ENCODE measurements at regions not wholly inside any gene's neighbourhood (a gene's known extent, or its start where the extent isn't known, plus 50 kb on each side); places are given as distances from the start of the nearest gene placed in this dataset.

DNA sequence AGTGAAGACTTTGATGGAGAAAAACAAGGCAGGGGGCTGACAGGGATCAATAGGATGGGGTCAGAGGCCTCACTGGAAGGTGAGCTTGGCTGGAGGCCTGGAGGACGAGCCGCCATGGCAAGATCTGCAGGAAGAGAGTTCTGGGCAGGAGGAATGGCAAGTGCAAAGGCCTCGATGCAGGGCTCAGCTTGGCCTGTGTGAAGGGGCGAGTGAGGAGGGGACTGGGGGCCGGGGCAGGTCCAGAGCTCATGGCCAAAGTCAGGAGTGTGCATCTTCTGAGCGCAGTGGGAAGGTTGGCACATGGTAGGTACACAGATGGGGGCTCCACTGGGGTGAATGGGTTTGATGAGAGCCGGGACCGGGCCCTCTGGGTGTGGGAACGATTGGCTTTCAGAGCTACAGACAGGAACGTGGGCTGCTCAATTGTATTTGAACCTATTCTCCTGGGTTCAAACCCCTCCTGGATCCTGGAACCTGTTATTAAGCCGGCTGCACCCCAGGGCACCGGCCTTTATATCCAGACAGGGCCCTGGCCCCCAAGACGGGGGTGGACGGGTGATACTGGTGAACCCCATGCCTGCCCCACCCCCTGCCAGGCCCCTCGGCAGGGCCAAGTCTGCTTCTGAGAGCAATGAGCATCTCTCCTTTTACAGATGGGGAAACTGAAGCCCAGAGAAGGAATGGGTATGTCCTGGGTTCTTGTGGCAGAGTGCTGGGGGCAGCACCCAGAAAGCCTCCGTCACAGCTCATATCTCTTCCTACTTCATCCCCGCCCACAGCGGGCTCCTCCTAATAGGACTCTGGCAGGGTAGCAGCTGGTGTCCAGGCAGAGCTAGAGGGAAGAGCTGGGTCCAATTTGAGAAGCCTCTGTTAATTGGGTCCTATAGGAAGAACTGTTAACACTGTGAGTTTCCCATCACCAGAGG lies 106.1 kb downstream of the CEBPB start:
- intact Hi-C loops (cut with micrococcal nuclease), result loop anchor here in 1 of 2 donors (2.0 kb wide), 1 partner anchor 42 kb away; no protein-coding TSS in a partner anchor
- ATAC-seq, result no peak
- Mint-ChIP-seq H3K36me3 (no peaks in the 10 kb centered on the region), H3K27ac (no peak overlapping the region), H3K9me3 (peaks cover 0 to 3% (median 0%) of the 10 kb centered on the region in 11 donors), H3K27me3 (peaks cover 0 to 5% (median 4%) of the 10 kb centered on the region in 5 donors), H3K4me3 (no peak overlapping the region), H3K4me1 (peaks cover 6 to 34% (median 10%) of the 10 kb centered on the region in 7 donors)
- DNase-seq, result no peak
- Histone ChIP-seq H3K27ac (ENCODE audit: low read depth, low read length) (no peak overlapping the region), H3K36me3 (ENCODE audit: control insufficient read depth in 2 of 3, insufficient read depth in 3 of 3, low read length in 3 of 3) (no peaks in the 10 kb centered on the region), H3K4me1 (ENCODE audit: control insufficient read depth in 2 of 2, insufficient read depth in 2 of 2, low read length in 2 of 2) (no peaks in the 10 kb centered on the region), H3K27me3 (ENCODE audit: control insufficient read depth in 2 of 2, insufficient read depth in 2 of 2, low read length in 2 of 2) (no peaks in the 10 kb centered on the region), H3K9me3 (ENCODE audit: control insufficient read depth in 2 of 3, low read length in 3 of 3) (no peaks in the 10 kb centered on the region), H3K4me3 (ENCODE audit: low read length) (no peak overlapping the region)
- CTCF ChIA-PET, result no interaction called here
- POLR2A ChIA-PET, result interaction anchor here (1.4 kb wide), 1 partner anchor 103 kb away, joined by 3 read pairs; no protein-coding TSS in a partner anchor

DNA sequence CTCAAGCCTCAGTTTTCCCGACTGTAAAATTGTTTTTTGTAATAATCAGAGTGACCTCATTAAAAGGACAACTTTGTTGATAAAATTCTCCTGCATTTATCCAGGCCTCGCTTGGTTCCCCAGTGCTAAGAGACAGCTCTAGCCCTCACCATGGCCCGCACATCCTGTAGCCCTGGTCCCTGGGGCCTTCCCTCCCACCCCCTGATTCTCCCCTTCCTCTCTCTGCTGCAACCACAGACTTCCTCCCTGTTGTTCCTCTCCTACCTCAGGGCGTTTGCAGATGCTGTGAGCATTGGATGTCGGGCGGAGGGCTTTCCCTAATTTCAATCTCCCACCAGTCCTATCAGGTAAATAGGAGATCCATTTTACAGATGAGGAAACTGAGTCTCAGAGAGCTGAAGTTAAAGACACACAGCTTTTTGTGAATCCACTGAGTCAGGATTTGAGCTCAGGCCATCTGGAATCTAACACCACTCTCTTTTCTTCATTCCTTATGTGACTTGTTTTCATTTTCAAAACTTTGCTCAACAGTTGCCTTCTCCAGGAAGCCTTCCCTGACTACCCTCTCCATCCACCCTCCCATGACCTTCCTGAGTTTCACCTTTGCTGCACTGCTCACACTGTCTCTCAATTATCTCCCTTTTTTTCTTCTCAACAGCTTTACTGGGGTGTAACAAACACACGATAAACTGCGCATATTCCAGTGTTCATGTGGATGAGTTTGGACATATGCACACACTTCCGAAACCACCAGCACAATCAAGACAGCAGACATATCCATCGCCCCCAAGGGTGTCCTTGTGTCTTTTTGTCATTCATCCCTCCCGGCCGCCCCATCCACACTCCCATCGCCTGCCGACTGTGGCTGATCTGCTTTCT lies 107.1 kb downstream of the CEBPB start:
- Mint-ChIP-seq H3K4me1 (peaks cover 6 to 37% (median 10%) of the 10 kb centered on the region in 7 donors), H3K9me3 (peaks cover 0 to 3% (median 0%) of the 10 kb centered on the region in 11 donors), H3K27ac (peak overlapping the region in 1 of 9 donors; percentile 26), H3K27me3 (peaks cover 0 to 5% (median 5%) of the 10 kb centered on the region in 5 donors), H3K36me3 (no peaks in the 10 kb centered on the region), H3K4me3 (peak overlapping the region in 1 of 10 donors; percentile 29)
- POLR2A ChIA-PET, result interaction anchor here (1.4 kb wide), 1 partner anchor 104 kb away, joined by 3 read pairs; no protein-coding TSS in a partner anchor
- intact Hi-C loops (cut with micrococcal nuclease), result loop anchor here in 1 of 2 donors (2.0 kb wide), 1 partner anchor 41 kb away; no protein-coding TSS in a partner anchor
- H3K36me3 ChIP-seq (ENCODE audit: control insufficient read depth in 2 of 3, insufficient read depth in 3 of 3, low read length in 3 of 3), result no peaks in the 10 kb centered on the region
- no peaks in the 10 kb centered on the region for H3K27me3 ChIP-seq (ENCODE audit: control insufficient read depth in 2 of 2, insufficient read depth in 2 of 2, low read length in 2 of 2)
- no peak overlapping the region for H3K27ac ChIP-seq (ENCODE audit: low read depth, low read length)
- ATAC-seq, result peak; percentile 58
- H3K9me3 ChIP-seq (ENCODE audit: control insufficient read depth in 2 of 3, low read length in 3 of 3), result no peaks in the 10 kb centered on the region
- no peaks in the 10 kb centered on the region for H3K4me1 ChIP-seq (ENCODE audit: control insufficient read depth in 2 of 2, insufficient read depth in 2 of 2, low read length in 2 of 2)
- no peak overlapping the region for H3K4me3 ChIP-seq (ENCODE audit: low read length)
- no peak for DNase-seq
- CTCF ChIA-PET, result interaction anchor here (0.6 kb wide), 1 partner anchor 12 kb away, joined by 3 read pairs; no protein-coding TSS in a partner anchor

DNA sequence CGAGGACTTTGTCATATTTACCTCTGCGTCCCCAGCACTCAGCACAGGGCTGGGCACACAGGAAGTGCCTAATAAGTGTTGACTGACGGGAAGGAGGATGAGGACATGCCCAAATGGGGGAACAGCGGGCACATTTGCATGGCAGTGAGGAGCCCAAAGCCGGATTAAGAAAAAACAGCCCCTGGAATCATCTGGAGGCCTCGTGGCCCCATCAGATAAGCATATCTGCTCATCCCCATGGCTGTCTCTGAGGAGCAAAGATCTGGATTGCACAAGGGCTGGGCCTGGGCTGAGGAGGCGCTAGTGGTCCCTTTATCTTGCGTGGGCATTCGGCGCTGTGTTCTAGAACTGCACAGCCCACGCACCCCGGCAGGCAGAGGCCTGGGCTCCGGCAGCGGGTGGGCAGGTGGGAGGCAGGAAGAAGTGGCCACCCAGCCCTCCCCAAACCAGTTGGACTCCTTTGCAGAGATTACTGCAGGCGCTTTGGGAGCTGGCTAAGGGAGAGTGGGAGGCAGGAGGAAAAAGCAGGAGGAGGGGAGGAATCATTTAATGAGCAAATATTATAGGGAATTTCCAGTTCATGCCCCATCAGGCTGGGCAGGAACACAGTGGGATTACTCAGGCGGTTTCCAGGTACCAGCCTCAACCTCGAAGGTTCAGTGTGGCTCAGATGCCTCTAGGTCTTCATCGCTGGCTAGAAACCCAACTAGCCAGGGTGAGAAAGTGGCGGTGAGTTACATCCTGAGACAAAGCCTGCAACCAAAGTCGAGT lies 108.1 kb downstream of the CEBPB start:
- POLR2A ChIA-PET, result no interaction called here
- Mint-ChIP-seq H3K9me3 (peaks cover 0 to 3% (median 0%) of the 10 kb centered on the region in 11 donors), H3K27me3 (peaks cover 0 to 6% (median 5%) of the 10 kb centered on the region in 5 donors), H3K4me1 (peaks cover 6 to 42% (median 10%) of the 10 kb centered on the region in 7 donors), H3K27ac (peak overlapping the region in 2 of 9 donors; percentile 7 to 28), H3K36me3 (no peaks in the 10 kb centered on the region), H3K4me3 (peak overlapping the region in 1 of 10 donors; percentile 29)
- H3K4me1 ChIP-seq (ENCODE audit: control insufficient read depth in 2 of 2, insufficient read depth in 2 of 2, low read length in 2 of 2), result no peaks in the 10 kb centered on the region
- no peaks in the 10 kb centered on the region for H3K27me3 ChIP-seq (ENCODE audit: control insufficient read depth in 2 of 2, insufficient read depth in 2 of 2, low read length in 2 of 2)
- H3K36me3 ChIP-seq (ENCODE audit: control insufficient read depth in 2 of 3, insufficient read depth in 3 of 3, low read length in 3 of 3), result no peaks in the 10 kb centered on the region
- CTCF ChIA-PET, result interaction anchor here (0.6 kb wide), 1 partner anchor 13 kb away, joined by 3 read pairs; no protein-coding TSS in a partner anchor
- no peak overlapping the region for H3K4me3 ChIP-seq (ENCODE audit: low read length)
- intact Hi-C loops (cut with micrococcal nuclease), result no loop called here
- H3K9me3 ChIP-seq (ENCODE audit: control insufficient read depth in 2 of 3, low read length in 3 of 3), result no peaks in the 10 kb centered on the region
- DNase-seq (no peak), ATAC-seq (no peak)
- H3K27ac ChIP-seq (ENCODE audit: low read depth, low read length), result no peak overlapping the region

DNA sequence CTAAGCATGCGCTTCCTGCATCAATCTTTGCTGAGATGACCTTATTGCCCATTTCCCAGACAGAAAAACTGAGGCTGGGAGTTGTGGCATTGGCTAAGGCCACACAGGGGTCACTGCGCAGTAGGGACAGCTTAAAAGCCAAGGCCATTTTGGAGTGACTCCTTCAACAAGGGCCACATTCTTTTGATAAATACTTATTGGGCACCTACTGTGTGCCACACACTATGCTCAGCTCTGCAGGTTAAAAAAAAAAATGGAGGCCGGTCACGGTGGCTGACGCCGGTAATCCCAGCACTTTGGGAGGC lies 108.6 kb downstream of the CEBPB start:
- Histone ChIP-seq H3K27ac (ENCODE audit: low read depth, low read length) (no peak overlapping the region), H3K36me3 (ENCODE audit: control insufficient read depth in 2 of 3, insufficient read depth in 3 of 3, low read length in 3 of 3) (no peaks in the 10 kb centered on the region), H3K27me3 (ENCODE audit: control insufficient read depth in 2 of 2, insufficient read depth in 2 of 2, low read length in 2 of 2) (no peaks in the 10 kb centered on the region), H3K9me3 (ENCODE audit: control insufficient read depth in 2 of 3, low read length in 3 of 3) (no peaks in the 10 kb centered on the region), H3K4me1 (ENCODE audit: control insufficient read depth in 2 of 2, insufficient read depth in 2 of 2, low read length in 2 of 2) (no peaks in the 10 kb centered on the region), H3K4me3 (ENCODE audit: low read length) (no peak overlapping the region)
- intact Hi-C loops (cut with micrococcal nuclease), result no loop called here
- DNase-seq (no peak), ATAC-seq (no peak)
- Mint-ChIP-seq H3K4me3 (no peak overlapping the region), H3K36me3 (no peaks in the 10 kb centered on the region), H3K9me3 (peaks cover 0 to 3% (median 0%) of the 10 kb centered on the region in 11 donors), H3K27ac (no peak overlapping the region), H3K4me1 (peaks cover 6 to 42% (median 10%) of the 10 kb centered on the region in 7 donors), H3K27me3 (peaks cover 0 to 6% (median 5%) of the 10 kb centered on the region in 5 donors)
- ChIA-PET CTCF (no interaction called here), POLR2A (no interaction called here)

DNA sequence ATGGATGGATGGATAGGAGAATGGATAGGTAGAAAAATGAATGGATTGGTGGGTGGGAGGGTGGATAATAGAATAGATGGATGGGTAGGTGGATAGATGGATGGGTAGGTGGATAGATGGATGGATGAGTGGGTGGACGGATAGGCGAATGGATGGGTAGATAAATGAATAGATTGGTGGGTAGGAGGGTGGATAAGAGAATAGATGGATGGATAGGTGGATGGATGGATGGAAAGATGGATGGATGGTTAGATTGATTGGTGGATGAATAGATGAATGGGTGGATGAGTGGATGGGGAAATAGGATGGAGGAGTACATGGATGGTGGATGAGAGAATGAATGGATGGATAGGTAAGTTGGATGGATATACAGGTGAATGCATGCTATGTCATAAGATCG lies 110.5 kb downstream of the CEBPB start:
- peaks cover 0 to 3% (median 0%) of the 10 kb centered on the region in 11 donors for H3K9me3 Mint-ChIP-seq
- H3K4me1 ChIP-seq (ENCODE audit: control insufficient read depth in 2 of 2, insufficient read depth in 2 of 2, low read length in 2 of 2), result no peaks in the 10 kb centered on the region
- no peaks in the 10 kb centered on the region for H3K36me3 Mint-ChIP-seq
- peaks cover 0 to 6% (median 5%) of the 10 kb centered on the region in 5 donors for H3K27me3 Mint-ChIP-seq
- no peak overlapping the region for H3K27ac Mint-ChIP-seq
- H3K36me3 ChIP-seq (ENCODE audit: control insufficient read depth in 2 of 3, insufficient read depth in 3 of 3, low read length in 3 of 3), result no peaks in the 10 kb centered on the region
- intact Hi-C loops (cut with micrococcal nuclease), result no loop called here
- ChIA-PET POLR2A (no interaction called here), CTCF (no interaction called here)
- H3K4me3 Mint-ChIP-seq, result no peak overlapping the region
- no peak overlapping the region for H3K4me3 ChIP-seq (ENCODE audit: low read length)
- no peaks in the 10 kb centered on the region for H3K9me3 ChIP-seq (ENCODE audit: control insufficient read depth in 2 of 3, low read length in 3 of 3)
- H3K27ac ChIP-seq (ENCODE audit: low read depth, low read length), result no peak overlapping the region
- ATAC-seq, result no peak
- H3K4me1 Mint-ChIP-seq, result peaks cover 6 to 36% (median 10%) of the 10 kb centered on the region in 7 donors
- no peaks in the 10 kb centered on the region for H3K27me3 ChIP-seq (ENCODE audit: control insufficient read depth in 2 of 2, insufficient read depth in 2 of 2, low read length in 2 of 2)
- no peak for DNase-seq

DNA sequence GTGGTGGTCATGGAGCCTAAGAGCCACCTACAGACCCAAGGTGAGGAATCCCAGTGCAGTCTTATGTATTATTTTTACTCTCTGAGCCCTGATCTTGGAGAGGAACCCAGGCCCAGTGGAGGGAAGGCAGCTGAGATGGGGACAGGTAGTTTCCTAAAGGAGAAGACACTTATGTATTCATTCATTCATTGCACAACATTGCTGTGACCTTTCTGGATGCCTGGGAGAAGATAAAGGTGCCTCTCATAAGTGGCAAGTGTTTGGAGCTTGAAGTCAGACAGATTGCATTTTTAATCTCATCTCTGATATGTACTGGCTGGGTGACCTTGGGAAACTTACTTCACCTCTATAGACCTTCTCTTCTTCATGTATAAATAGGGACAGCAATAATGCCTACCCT lies 111.1 kb downstream of the CEBPB start:
- Histone ChIP-seq H3K4me1 (ENCODE audit: control insufficient read depth in 2 of 2, insufficient read depth in 2 of 2, low read length in 2 of 2) (no peaks in the 10 kb centered on the region), H3K36me3 (ENCODE audit: control insufficient read depth in 2 of 3, insufficient read depth in 3 of 3, low read length in 3 of 3) (no peaks in the 10 kb centered on the region), H3K9me3 (ENCODE audit: control insufficient read depth in 2 of 3, low read length in 3 of 3) (no peaks in the 10 kb centered on the region), H3K27ac (ENCODE audit: low read depth, low read length) (no peak overlapping the region), H3K27me3 (ENCODE audit: control insufficient read depth in 2 of 2, insufficient read depth in 2 of 2, low read length in 2 of 2) (no peaks in the 10 kb centered on the region), H3K4me3 (ENCODE audit: low read length) (no peak overlapping the region)
- DNase-seq (no peak), ATAC-seq (no peak)
- CTCF ChIA-PET, result no interaction called here
- no peaks in the 10 kb centered on the region for H3K36me3 Mint-ChIP-seq
- peaks cover 0 to 6% (median 5%) of the 10 kb centered on the region in 5 donors for H3K27me3 Mint-ChIP-seq
- POLR2A ChIA-PET, result no interaction called here
- H3K4me3 Mint-ChIP-seq, result no peak overlapping the region
- no peak overlapping the region for H3K27ac Mint-ChIP-seq
- H3K9me3 Mint-ChIP-seq, result peaks cover 0 to 3% (median 0%) of the 10 kb centered on the region in 11 donors
- H3K4me1 Mint-ChIP-seq, result peaks cover 6 to 32% (median 10%) of the 10 kb centered on the region in 7 donors
- intact Hi-C loops (cut with micrococcal nuclease), result no loop called here
